ENCODE measurements at regions not wholly inside any gene's neighbourhood (a gene's known extent, or its start where the extent isn't known, plus 50 kb on each side); places are given as distances from the start of the nearest gene placed in this dataset.

DNA sequence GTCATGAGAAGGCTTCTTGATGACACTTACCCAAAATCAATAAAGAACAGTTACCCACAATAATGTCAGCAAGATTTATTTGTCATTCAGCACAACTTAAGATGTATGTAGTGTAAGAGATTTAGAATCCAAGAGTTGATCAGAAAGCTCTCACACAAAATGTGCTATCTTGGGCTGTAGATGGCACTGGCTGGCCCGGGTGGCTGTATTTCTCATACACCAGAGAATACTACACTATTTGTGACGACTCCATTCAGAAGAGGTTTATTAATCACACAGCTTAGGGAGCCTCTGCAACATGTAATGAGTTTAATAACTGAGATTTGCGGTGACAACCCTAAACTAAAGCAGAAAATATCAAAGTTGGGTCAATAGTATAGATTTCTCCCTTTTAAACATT lies 530.4 kb upstream of the KLHL29 start:
- H3K4me1 Mint-ChIP-seq = no peaks in the 10 kb centered on the region
- DNase-seq = no peak
- peak overlapping the region in 1 of 8 donors; percentile 60 for H3K4me3 Mint-ChIP-seq
- no peaks in the 10 kb centered on the region for H3K36me3 Mint-ChIP-seq
- ATAC-seq (ENCODE audit: low read depth in 2 of 2) = no peak
- H3K27ac Mint-ChIP-seq = no peak overlapping the region
- peaks cover 2 to 13% (median 8%) of the 10 kb centered on the region in 7 donors for H3K9me3 Mint-ChIP-seq
- H3K27me3 Mint-ChIP-seq = no peaks in the 10 kb centered on the region

DNA sequence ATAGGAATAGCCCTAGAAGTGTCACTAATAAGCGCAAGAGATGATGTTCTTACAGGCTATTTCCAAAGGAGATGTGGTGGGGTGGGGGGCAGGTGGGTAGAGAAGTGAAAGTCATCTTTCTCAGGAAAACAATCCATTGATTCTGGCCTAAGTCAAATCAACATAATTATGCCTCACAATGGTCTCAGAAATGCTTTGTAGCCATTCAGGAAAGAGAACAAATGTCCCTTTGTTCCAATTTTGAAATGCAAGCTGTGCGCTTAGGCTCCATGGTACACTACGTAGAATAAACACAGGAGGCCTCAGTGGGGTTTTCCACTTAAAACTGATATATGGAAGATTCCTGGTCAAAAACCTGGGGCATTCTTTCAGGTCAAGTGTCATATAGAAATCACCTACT lies 529.9 kb upstream of the KLHL29 start:
- Mint-ChIP-seq H3K4me3 (no peak overlapping the region), H3K4me1 (no peaks in the 10 kb centered on the region), H3K27ac (no peak overlapping the region), H3K9me3 (peaks cover 2 to 13% (median 9%) of the 10 kb centered on the region in 7 donors), H3K36me3 (no peaks in the 10 kb centered on the region), H3K27me3 (no peaks in the 10 kb centered on the region)
- no peak for DNase-seq
- no peak for ATAC-seq (ENCODE audit: low read depth in 2 of 2)

DNA sequence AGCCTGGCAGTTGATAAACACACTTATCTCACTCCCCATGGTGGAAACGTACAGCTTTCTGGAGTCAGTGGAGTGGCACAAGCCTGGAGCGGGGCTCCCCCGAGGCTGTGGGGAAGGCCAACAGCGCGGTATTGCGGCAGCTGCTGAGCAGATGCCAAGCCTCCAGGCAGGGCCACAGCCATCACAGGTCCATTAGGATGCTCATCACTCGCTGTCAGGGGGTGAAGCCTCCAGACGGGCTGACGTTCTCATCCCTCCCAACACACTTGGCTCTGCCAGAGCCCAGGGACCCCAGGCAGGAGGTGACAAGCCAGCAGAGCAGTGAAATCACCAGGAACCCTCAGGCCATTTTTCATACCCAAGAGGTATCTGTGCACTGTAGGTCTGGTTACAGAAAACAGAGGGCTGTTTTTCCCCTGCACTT lies 529.2 kb upstream of the KLHL29 start:
- Mint-ChIP-seq H3K9me3 (peaks cover 4 to 19% (median 9%) of the 10 kb centered on the region in 7 donors), H3K27ac (no peak overlapping the region), H3K27me3 (no peaks in the 10 kb centered on the region), H3K4me1 (no peaks in the 10 kb centered on the region), H3K4me3 (no peak overlapping the region), H3K36me3 (no peaks in the 10 kb centered on the region)
- ATAC-seq (ENCODE audit: low read depth in 2 of 2) (no peak), DNase-seq (no peak)

- Mint-ChIP-seq H3K4me3 (no peak overlapping the region), H3K27me3 (no peaks in the 10 kb centered on the region), H3K4me1 (no peaks in the 10 kb centered on the region), H3K9me3 (peaks cover 0 to 3% (median 0%) of the 10 kb centered on the region in 7 donors), H3K36me3 (no peaks in the 10 kb centered on the region), H3K27ac (no peak overlapping the region)
- DNase-seq (no peak), ATAC-seq (ENCODE audit: low read depth in 2 of 2) (no peak)
Observed at GRCh38 chr2:22867973-22868372, 517.0 kb upstream of the KLHL29 start.

- Mint-ChIP-seq H3K9me3 (peaks cover 0 to 25% (median 4%) of the 10 kb centered on the region in 7 donors), H3K27ac (no peak overlapping the region), H3K4me1 (no peaks in the 10 kb centered on the region), H3K36me3 (no peaks in the 10 kb centered on the region), H3K4me3 (no peak overlapping the region), H3K27me3 (peaks cover 0 to 3% (median 0%) of the 10 kb centered on the region in 3 donors)
- ATAC-seq (ENCODE audit: low read depth in 2 of 2) (no peak), DNase-seq (no peak)
Observed at GRCh38 chr2:22878121-22878520, 506.9 kb upstream of the KLHL29 start.

DNA sequence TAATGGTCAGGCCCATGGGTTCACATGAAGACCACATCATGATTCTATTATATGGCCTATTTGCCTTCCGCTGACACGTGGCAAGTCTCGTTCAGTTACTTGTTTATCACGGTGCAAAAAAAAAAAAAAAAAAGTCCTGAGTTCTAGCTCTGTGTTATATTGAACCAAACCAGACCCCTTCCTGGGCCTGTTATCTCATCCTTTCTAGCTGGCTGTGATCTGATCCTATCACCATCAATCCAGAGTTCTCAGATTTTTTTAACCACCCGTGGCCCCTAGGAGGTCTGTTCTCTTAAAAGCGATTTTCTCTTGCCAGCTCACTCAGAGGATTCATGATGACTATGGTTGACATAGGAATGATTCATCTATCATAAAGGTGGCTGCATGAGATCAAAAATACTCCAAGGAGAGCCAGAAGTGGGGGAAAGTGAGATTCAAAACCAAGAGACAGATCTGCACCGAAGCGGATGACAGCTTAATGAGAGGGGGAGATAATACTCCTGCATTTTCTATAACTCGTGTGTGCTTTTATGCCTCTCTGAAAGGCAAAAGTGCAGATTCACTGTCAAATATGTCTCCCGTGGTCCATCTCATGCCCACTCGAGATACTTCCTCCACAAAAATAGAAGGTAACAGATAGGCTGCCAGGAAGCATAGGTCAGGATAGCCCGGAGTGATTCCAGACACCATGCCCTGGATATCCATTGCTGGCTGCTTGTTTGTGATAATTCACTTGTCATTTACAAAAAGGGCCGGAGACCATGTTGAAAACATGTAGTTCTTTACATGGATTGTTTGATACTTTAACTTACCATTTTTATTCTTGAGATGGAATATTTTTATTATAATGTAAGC lies 505.7 kb upstream of the KLHL29 start:
- Mint-ChIP-seq H3K4me3 (no peak overlapping the region), H3K36me3 (no peaks in the 10 kb centered on the region), H3K4me1 (no peaks in the 10 kb centered on the region), H3K27ac (no peak overlapping the region), H3K27me3 (peaks cover 0 to 4% (median 0%) of the 10 kb centered on the region in 3 donors), H3K9me3 (peaks cover 0 to 24% (median 2%) of the 10 kb centered on the region in 7 donors)
- ATAC-seq (ENCODE audit: low read depth in 2 of 2) (no peak), DNase-seq (no peak)

DNA sequence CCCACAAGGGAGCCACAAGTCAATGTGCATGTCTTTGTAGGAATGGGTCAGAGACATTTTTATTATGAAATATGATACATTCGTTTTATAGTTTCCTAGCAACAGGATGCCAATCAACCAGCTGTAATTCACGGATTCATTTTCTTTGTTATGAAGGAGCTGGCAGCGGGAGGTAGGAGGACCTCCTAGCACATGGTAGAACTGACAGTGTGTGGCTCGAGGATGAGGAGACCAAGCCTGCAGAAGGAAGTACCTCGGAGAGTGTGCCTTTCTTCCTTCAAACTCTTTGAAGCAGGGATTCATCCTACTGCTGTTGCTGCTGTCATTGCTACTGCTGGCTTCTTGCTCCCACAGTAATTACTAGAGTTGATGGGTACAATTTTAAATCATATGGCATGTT lies 504.8 kb upstream of the KLHL29 start:
- Mint-ChIP-seq H3K9me3 (peaks cover 0 to 16% (median 2%) of the 10 kb centered on the region in 7 donors), H3K4me1 (no peaks in the 10 kb centered on the region), H3K36me3 (no peaks in the 10 kb centered on the region), H3K27ac (no peak overlapping the region), H3K4me3 (no peak overlapping the region), H3K27me3 (peaks cover 0 to 4% (median 0%) of the 10 kb centered on the region in 3 donors)
- no peak for DNase-seq
- no peak for ATAC-seq (ENCODE audit: low read depth in 2 of 2)

DNA sequence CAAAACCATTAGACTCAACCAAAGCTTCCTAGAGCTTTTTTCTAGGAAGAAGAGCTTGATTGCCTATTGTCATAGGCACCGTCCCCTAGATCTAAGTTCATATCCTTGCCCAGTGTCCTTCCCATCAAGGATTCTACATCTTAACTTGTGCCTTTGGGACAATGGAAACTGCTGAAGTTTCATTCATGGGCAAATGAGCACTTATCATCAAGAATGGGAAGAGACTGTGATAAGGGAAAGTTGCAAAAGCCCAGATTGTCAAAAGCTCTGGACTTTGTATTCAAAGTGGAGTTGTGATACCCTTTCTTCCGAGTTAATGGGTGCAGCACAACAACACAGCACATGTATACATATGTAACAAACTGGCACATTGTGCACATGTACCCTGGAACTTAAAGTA lies 503.0 kb upstream of the KLHL29 start:
- Mint-ChIP-seq H3K4me3 (no peak overlapping the region), H3K36me3 (no peaks in the 10 kb centered on the region), H3K4me1 (no peaks in the 10 kb centered on the region), H3K27ac (no peak overlapping the region), H3K27me3 (peaks cover 0 to 4% (median 0%) of the 10 kb centered on the region in 3 donors), H3K9me3 (peaks cover 0 to 12% (median 0%) of the 10 kb centered on the region in 7 donors)
- ATAC-seq (ENCODE audit: low read depth in 2 of 2) (no peak), DNase-seq (no peak)

DNA sequence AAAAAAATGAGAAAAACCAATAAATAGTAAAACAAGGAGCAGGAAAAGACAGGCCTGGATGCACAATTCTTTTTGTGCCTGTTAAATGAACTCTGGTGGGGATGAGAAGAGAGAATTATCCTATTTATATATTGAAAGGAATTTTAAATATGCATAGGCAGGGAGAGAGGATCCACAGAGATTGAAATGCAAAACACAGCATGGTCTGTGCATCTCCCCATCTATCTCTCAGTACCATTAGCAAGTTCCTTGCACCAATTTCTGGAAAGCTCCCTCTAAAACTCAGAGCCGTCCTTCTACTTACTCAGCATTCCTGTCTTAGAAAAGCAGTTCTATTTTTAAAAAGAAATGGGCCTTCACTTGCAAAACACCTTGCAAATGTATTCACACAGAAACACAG lies 502.3 kb upstream of the KLHL29 start:
- Mint-ChIP-seq H3K36me3 (no peaks in the 10 kb centered on the region), H3K4me3 (no peak overlapping the region), H3K4me1 (no peaks in the 10 kb centered on the region), H3K9me3 (peaks cover 0 to 12% (median 0%) of the 10 kb centered on the region in 7 donors), H3K27me3 (peaks cover 0 to 4% (median 0%) of the 10 kb centered on the region in 3 donors), H3K27ac (no peak overlapping the region)
- DNase-seq = no peak
- no peak for ATAC-seq (ENCODE audit: low read depth in 2 of 2)

- Mint-ChIP-seq H3K36me3 (no peaks in the 10 kb centered on the region), H3K4me3 (no peak overlapping the region), H3K4me1 (no peaks in the 10 kb centered on the region), H3K9me3 (peaks cover 0 to 12% (median 0%) of the 10 kb centered on the region in 7 donors), H3K27me3 (peaks cover 0 to 4% (median 0%) of the 10 kb centered on the region in 3 donors), H3K27ac (peak overlapping the region in 1 of 6 donors; percentile 49)
- no peak for DNase-seq
- no peak for ATAC-seq (ENCODE audit: low read depth in 2 of 2)
Observed at GRCh38 chr2:22883054-22883453, 501.9 kb upstream of the KLHL29 start.

DNA sequence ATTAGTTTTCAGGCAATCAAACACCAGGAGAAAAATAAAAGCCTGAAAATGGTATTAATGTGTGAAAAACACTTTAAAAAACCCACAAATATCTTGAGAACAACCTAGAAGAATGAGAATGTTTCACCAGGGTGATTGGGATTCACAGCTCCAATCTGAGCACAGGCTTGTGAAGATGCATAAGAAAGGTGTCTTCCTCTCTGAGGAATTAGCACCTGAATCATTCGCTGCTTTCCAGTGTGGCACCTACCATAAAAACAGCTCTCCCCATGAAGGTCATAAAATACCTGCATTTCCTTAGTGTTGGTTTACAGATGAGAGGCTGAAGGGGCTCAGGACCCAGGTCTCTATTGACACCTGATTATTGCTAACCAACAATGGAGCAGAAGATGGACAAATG lies 499.7 kb upstream of the KLHL29 start:
- Mint-ChIP-seq H3K27ac (no peak overlapping the region), H3K4me3 (no peak overlapping the region), H3K36me3 (no peaks in the 10 kb centered on the region), H3K27me3 (peaks cover 0 to 4% (median 0%) of the 10 kb centered on the region in 3 donors), H3K9me3 (peaks cover 0 to 8% (median 0%) of the 10 kb centered on the region in 7 donors), H3K4me1 (no peaks in the 10 kb centered on the region)
- no peak for ATAC-seq (ENCODE audit: low read depth in 2 of 2)
- DNase-seq = no peak

- ATAC-seq (ENCODE audit: low read depth in 2 of 2) (no peak), DNase-seq (no peak)
- Mint-ChIP-seq H3K4me1 (no peaks in the 10 kb centered on the region), H3K27me3 (peaks cover 0 to 4% (median 0%) of the 10 kb centered on the region in 3 donors), H3K36me3 (no peaks in the 10 kb centered on the region), H3K9me3 (peaks cover 0 to 12% (median 0%) of the 10 kb centered on the region in 7 donors), H3K27ac (no peak overlapping the region), H3K4me3 (no peak overlapping the region)
Observed at GRCh38 chr2:22887426-22887825, 497.6 kb upstream of the KLHL29 start.

DNA sequence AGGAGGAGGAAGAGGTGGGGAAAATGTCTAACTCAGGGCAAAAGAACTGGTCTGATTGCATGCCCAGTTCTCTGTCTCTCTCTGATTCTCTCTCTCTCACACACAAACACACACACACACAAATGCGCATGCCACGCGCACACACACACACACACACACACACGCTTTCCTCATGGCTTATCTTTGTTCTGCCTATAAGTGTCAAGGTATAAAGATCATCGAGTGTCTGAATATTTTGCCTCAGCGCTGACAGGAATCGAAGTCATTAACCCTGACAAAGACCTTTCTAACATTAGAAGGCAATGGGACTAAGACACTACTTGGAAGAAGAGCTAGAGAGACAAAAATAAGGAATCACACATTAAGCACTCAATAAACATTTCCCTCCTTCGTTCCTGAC lies 497.1 kb upstream of the KLHL29 start:
- H3K4me1 Mint-ChIP-seq = no peaks in the 10 kb centered on the region
- peaks cover 0 to 12% (median 0%) of the 10 kb centered on the region in 7 donors for H3K9me3 Mint-ChIP-seq
- no peaks in the 10 kb centered on the region for H3K36me3 Mint-ChIP-seq
- DNase-seq (no peak), ATAC-seq (ENCODE audit: low read depth in 2 of 2) (no peak)
- peaks cover 0 to 4% (median 0%) of the 10 kb centered on the region in 3 donors for H3K27me3 Mint-ChIP-seq
- H3K4me3 Mint-ChIP-seq = no peak overlapping the region
- no peak overlapping the region for H3K27ac Mint-ChIP-seq

DNA sequence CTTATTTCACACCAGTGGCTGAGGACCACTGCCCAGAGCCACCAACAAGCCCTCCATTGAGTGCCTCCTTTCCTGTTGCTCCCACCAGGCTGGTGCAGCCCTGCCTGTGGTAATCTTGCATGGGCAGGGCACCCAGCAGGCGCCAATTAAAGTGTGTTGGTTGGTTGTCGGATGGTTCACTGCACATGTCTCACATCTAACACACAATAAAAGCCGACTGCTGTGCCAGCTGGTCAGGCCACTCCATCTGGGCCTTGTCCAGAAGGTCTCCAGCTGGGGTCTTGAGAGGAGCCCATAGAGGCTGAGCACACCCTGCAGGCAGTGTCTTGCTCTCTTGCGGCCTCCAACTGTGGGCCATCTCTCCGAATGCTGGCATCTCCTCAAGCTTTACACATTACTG lies 494.8 kb upstream of the KLHL29 start:
- ATAC-seq (ENCODE audit: low read depth in 2 of 2) = no peak
- H3K4me3 Mint-ChIP-seq = no peak overlapping the region
- DNase-seq = no peak
- no peaks in the 10 kb centered on the region for H3K4me1 Mint-ChIP-seq
- H3K27me3 Mint-ChIP-seq = peaks cover 0 to 3% (median 0%) of the 10 kb centered on the region in 3 donors
- H3K36me3 Mint-ChIP-seq = no peaks in the 10 kb centered on the region
- no peak overlapping the region for H3K27ac Mint-ChIP-seq
- peaks cover 0 to 8% (median 0%) of the 10 kb centered on the region in 7 donors for H3K9me3 Mint-ChIP-seq
